Medulla oblongata (tissue), 1 donor: ENCODE measurements at regions not wholly inside any gene's neighbourhood (a gene's known extent, or its start where the extent isn't known, plus 50 kb on each side); places are given as distances from the start of the nearest gene placed in this dataset.
"Not testable (repeated sequence)": the region's sequence is repeated elsewhere in the genome, so short reads cannot be mapped to it uniquely, and the experiment has no call there.

Experiments used
- DNase-seq: peaks from one replicate; pipeline ENCODE4 v3.0.0-alpha.2; 2015; ENCODE audit errors: extremely low spot score

- DNase-seq, result no peak
Measured at GRCh38 chr1:43108080-43108479, 64.0 kb downstream of the EBNA1BP2 start.

GRCh38 chr1:43107664-43108063, 64.4 kb downstream of the EBNA1BP2 start:
- no peak for DNase-seq

GRCh38 chr1:43104027-43104763, 67.9 kb downstream of the EBNA1BP2 start:
- DNase-seq, result no peak

GRCh38 chr1:43101061-43101460, 71.0 kb downstream of the EBNA1BP2 start:
- DNase-seq, result no peak

GRCh38 chr1:43098200-43098599, 73.9 kb downstream of the EBNA1BP2 start:
- DNase-seq, result no peak

- not testable (repeated sequence) for DNase-seq
Measured at GRCh38 chr1:43096528-43096927, 75.6 kb downstream of the EBNA1BP2 start.

- not testable (repeated sequence) for DNase-seq
Measured at GRCh38 chr1:43090812-43091211, 81.3 kb downstream of the EBNA1BP2 start.

- DNase-seq, result not testable (repeated sequence)
Measured at GRCh38 chr1:43090157-43090556, 81.9 kb downstream of the EBNA1BP2 start.

GRCh38 chr1:43083375-43083891, 88.7 kb downstream of the EBNA1BP2 start:
- no peak for DNase-seq

- DNase-seq, result no peak
Measured at GRCh38 chr1:43082740-43083139, 89.3 kb downstream of the EBNA1BP2 start.

GRCh38 chr1:43077273-43077672, 94.8 kb downstream of the EBNA1BP2 start:
- DNase-seq, result no peak

GRCh38 chr1:43074709-43075108, 97.4 kb downstream of the EBNA1BP2 start:
- no peak for DNase-seq

- DNase-seq, result no peak
Measured at GRCh38 chr1:43074244-43074643, 97.8 kb downstream of the EBNA1BP2 start.

GRCh38 chr1:43073490-43074230, 98.4 kb downstream of the EBNA1BP2 start:
- peak; percentile 91 for DNase-seq

- no peak for DNase-seq
Measured at GRCh38 chr1:43072314-43072713, 99.8 kb downstream of the EBNA1BP2 start.

- DNase-seq, result no peak
Measured at GRCh38 chr1:43071241-43071640, 100.8 kb downstream of the EBNA1BP2 start.

- peak; percentile 30 for DNase-seq
Measured at GRCh38 chr1:43069461-43070050, 102.5 kb downstream of the EBNA1BP2 start.

GRCh38 chr1:43068911-43069310, 103.2 kb downstream of the EBNA1BP2 start:
- no peak for DNase-seq

GRCh38 chr1:43067977-43068751, 103.9 kb downstream of the EBNA1BP2 start:
- DNase-seq, result peak; percentile 41

GRCh38 chr1:43067233-43067745, 104.8 kb downstream of the EBNA1BP2 start:
- no peak for DNase-seq

GRCh38 chr1:43066578-43066977, 105.5 kb downstream of the EBNA1BP2 start:
- DNase-seq, result no peak
